Stimulated activated CD4-positive, alpha-beta T cell treated with anti-CD3 and anti-CD28 coated beads, Interleukin-2, amount 100 ng/mL, for 24 hours (primary cell): ENCODE measurements at regions not wholly inside any gene's neighbourhood (a gene's known extent, or its start where the extent isn't known, plus 50 kb on each side); places are given as distances from the start of the nearest gene placed in this dataset.

ENCODE experiments used
- DNase-seq, 2 donors: peaks; one replicate each; pipeline ENCODE4 v3.0.0-alpha.2; 2020

DNA sequence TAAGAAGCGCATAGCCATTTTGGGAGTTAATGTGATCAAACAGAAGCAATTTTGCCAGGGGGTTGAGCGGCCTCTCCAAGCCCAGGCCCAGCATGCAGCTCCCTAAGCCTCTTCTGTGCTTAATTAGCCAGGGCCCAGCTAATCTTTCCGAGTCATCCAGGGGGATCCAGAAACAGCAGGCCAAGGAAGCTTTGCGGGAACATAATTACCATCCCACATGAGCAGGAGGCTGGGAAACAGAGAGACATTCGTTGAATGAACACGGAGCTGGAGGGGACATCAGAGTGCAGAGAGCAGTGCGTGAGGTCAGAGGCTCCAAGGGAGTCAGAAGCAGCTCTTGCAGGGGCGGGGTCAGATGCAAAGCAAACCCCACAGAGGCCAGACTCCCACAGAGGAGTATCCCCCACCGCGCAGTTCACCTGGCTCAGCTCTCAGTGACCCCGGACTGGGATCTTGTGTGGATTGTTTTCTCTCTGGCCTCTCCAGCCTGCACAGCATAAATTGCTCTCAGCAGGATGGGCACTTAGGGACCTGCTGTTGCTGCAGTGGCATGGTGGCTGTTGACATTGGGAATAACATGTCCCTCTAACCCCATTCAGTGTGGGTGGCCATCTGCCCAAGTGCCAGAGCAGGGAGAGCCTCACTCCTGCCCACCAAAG is 657.4 kb downstream of the AJAP1 start:
- no peak for DNase-seq

DNA sequence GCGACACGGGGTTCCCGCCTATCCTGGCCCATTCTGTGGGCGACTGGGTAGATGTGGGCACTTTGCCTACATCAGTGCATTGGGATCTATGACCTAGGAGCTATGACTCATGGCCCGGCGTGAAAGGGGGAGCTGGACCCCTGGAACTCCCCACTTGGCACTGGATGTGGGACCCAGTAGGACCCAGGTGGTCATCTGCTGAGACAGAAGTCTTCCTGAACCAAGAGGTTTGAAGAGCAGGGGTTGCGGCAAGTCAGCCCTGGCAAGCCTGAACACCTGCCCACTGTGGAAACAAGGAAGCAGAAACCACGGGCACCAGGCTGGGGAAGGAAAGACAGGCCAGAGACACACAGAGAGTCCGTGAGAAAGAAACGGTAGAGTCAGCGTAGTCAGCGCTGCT is 656.7 kb downstream of the AJAP1 start:
- no peak for DNase-seq

DNA sequence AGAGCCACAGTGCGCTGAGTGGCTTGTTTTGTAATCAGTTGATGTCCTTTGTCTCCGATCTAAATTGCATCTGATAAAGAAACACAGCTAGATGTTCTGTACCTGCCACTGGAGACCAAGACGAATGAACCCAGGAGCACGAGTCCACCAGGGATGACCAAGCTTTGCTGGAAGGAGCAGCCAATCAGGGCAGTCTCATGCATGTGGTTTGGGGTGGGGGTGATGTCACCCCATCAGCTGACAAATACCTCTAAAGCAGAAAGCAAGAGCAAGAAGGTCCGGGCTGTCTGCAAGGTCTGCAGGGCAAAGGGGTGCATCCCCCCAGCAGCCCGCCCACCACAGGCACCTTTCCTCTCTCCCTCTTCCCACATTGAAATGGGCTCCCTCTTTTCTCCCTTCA is 653.8 kb downstream of the AJAP1 start:
- DNase-seq, result no peak

DNA sequence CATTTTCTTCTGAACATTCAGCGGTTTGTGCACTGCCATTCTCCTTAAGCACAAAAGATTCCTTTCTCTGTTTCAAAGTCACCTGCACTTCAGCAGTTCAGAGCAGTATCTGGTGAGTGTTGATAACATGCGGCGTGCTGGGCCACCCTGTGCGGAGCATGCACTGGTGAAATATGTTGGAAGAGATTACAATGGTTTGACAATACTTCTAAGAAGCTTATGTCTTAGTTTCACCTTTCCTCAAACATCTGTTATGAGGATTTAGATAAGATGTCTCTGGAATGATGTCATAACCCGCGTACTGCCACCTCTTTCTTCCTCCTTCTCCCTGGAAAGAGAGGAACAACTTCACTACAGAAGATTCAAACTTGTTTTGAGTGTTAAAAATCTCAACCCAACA is 650.3 kb downstream of the AJAP1 start:
- DNase-seq, result no peak

DNA sequence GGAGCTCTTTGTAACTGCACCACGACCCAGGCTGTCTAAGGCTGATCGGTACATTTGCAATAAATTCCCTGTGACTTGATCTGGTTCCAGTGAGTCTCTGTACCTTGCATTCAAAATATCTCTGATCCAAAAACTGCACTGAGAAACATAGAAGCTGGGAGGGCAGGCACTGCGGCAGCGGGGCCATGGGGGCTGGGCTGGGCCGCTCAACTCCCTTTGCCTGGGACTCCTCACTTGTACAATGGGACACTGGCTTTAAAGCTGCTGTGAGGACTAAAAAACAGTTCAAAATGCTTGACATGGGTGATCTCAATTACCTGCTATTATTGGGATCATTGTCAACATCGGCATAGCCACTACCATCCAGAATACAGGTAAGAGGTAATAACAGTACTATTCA is 644.0 kb downstream of the AJAP1 start:
- DNase-seq, result no peak

DNA sequence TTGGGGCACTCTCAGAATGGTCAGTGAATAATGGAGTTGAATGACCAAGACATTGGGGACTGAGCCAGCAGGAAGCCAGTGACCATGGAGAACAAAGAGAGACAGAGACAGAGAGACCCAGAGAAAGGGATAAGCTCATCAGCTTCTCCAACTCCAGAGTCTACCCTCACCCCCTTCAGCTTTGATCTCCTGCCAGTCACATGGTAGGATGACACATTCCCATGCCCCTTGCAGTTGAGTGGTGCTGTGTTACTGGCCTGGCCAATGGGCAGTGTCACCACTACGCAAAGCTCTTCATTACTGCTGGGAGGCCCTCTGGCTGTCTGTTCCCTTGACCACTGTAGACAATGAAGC is 643.5 kb downstream of the AJAP1 start:
- DNase-seq, result no peak

DNA sequence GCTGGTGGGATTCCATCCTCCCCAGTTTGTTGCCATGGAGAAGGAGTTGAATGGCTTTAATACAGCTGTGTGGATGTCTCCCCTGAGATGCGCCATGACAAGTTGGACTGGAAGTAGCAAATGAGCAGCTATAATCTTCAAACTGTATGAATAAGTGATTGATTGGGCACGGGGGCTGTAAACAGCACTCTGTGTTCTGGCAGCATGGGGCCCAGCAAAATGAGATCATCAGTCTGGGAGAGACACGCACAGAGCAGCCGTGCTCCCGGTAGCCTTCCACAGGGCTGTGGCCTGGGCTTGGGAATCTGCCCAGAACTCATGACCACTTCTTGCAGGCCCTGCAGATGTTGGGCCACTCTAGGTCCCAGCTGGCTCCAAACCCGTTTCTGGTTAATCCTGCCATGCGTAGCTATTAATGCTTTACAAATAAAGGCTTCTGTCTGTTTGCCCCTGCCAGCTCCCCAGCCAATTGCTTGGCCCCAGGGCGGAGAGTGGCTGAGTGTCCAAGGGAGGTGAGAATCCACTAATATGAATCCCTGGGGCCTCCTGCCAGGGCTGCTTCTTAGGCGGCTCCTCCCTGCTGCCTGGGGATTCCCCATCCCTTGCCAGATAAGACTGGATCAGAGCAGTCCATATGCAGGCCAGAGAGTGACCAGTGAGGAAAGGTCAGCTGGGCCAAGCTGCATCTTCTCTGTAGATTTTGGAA is 642.9 kb downstream of the AJAP1 start:
- no peak for DNase-seq

DNA sequence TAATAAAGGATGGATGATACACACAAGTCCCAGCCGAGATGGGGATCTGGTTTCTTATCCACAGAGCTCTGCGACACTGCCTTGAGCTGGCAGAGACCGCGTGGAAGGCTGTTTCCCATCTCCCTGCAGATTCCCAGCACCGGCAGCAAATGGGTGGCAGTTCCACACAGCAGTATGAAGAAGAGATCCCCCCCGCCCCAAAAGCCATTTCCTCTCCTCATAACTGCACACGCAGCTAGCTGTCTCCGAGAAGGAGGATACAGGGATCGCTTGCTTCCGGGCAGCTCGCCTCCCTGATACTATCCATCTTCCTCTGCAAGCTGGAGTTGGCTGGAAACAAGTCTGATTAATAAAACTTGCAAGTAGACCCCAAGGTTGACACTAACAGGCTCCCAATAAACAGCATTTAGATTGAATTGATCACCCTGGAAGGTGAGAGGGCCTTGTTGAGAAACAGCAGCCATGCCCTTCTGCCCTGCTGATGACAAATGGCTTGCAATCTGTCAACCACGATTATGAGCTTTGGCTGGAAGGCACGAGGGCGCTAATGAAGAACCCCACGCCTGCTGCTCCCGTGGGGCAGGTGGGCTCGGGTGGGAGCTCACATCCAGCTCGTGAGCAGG is 642.3 kb downstream of the AJAP1 start:
- no peak for DNase-seq

DNA sequence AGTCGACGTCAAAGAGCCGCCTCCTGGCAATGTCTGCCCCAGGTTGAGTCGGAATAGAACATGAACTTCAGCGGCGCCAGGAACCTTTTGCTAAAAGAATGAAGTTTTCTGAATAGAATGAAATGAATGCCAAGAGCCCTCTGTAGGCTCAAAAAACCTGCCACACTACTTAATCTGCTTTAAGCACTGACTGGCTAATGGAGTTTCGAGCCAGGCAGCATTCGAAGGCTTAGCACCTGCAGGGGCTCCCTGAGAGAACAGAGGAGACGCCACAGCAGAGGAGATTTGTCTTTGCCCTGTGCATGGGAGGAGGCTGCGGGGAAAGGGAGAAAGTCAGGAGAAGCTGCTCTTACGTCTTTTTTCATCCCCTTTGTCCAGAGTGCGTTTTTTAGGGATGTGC is 641.7 kb downstream of the AJAP1 start:
- DNase-seq, result no peak

DNA sequence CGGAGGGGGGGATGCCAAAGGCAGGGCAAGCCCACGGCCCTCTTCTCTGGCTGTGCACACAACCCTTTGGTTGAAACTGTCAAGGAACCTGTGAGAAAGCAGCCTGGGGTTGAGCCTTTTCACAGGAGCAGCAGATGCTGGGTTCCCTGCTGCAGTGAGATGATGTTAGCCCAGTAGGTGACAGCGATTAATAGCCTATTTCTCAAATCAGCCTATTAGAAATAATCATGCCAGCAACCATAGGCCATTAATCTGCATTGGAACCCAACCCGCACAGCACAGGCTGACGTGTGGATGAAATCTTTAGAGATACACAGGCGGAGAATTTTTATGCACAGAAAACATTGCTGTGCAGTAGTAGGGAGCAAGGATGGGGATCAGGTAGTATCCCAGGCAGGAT is 637.5 kb downstream of the AJAP1 start:
- DNase-seq, result no peak

DNA sequence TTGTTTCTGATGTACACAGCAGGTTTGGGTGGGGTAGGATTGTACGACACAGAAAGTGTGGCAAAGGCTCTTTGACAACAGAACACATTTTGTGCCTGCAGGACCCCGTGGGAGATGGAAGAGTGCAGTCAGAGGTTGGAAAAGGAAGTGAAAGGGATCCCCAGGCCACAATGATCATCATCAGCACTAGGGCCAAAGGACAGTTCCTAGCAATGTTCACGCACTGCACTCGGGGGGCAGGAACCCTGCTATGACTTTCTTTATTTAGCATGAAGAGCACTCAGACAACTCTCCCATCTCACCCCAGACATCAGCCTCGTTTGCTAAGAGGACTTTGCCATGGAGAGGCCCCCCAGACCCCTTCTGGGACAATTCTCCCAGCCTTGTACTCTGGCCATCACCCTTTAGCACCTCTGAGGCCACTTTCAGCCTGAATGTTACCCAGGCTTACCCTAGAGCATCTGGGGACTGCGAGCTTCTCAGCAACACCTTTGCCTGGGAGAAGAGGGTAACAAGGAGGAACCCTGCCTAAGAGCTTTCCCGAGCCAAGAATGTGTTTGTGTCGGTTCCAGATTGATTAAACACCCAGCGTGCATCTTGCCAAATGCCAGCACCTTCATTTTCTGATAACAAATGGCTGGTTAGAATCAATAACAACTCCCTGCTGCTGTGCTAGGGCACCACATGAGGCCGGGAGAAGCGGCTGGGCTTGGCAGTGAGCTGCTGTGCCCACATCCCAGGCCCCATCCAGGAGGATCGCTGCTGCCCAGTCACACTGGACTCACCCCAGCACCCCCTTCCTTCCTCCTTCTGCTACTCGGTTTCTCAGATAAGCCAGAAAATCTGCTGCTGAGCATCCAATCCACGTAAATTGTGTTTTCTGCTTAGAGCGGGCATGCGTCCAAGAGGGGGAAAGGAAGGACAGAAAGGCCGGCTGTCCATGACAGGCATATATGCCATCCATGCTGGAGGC is 633.1 kb downstream of the AJAP1 start:
- no peak for DNase-seq

DNA sequence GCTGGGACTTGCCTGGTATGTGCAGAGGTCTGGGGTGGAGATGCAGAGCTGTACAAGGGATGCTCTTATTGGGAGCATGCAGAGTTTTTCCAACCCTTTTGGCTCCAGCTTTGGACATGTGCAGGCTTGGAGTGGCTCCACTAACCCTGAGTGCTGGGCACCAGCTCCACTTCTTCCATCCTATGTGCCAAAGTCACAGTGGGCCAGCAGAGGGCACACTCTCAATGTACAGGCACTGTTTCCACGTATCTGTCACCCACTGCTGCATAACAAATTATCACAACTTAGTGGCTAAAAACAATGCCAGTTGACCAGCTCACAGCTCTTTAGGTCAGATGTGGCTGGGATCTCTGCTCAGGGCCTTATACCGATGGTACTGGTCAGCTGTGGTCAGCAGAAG is 631.8 kb downstream of the AJAP1 start:
- peak in 1 of 2 donors; percentile 50 for DNase-seq

DNA sequence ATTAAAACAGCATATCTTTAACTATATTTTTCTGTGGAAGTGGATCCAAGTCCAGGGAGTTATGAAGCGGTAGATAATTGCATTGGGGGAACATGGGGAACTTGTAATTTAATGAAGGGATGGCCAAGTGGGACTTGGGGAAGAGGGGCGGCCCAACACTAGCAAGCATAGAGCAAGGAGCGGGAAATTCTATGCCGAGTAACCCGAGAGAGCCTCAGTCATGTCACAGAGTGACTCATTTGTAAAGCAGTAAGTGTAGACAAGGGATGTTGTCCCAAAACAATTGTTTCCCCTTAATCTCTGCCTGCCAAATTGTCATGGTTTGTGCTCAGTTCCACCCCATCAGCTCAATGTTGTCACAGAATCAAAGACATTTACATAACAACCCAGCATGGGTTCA is 620.1 kb downstream of the AJAP1 start:
- no peak for DNase-seq

DNA sequence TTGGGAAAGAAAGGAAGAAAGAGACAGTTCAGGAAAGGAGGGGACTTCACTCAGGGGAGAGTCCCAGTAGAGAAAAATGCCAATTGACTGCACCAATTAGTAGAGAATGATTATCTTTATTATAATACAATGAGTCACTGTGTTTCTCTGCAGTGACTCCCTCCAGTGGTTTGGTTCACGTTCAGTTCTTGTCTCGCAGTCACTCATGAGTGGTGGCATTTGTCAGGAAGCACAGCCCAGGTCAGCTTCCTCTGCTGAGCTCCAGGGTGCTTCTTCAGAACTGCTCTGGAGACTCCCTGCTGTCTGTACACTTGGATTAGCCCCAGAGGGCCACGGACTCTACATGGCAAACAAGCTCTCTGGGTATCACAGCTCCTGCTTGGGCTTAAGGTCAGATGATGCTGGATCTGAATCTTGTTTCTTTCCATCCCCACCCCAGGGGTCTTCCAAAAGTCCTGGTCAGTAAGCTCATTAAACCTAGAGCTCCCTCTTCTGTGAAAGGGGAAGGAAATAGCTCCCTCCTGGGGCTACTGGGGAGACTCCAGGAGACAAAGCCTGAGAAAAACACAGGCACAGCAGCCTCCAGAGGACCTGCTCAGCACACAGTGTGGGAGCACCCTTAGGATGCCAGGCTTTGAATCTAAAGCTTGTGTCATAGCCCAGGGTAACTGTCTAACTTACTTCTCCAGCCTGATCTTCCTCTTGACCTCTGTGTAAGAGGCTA is 619.0 kb downstream of the AJAP1 start:
- DNase-seq, result no peak

DNA sequence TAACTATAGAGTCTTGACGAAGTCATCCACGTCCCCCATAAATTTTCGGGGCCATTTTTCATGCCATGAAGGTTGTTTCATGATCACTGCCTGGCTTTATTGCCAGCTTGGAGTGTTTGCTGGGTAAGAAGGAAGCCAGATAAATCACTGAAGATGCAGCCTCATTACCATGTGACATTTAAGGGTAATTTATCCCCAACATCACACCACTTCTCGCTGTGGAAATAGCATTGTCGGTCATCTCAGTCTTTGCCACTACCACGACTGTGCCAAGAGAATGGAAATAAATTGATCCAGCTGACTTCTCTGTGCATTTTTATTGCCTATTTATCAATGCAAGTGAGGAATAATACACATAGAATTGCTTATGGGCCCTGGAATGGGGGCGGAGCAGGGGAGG is 617.9 kb downstream of the AJAP1 start:
- no peak for DNase-seq

DNA sequence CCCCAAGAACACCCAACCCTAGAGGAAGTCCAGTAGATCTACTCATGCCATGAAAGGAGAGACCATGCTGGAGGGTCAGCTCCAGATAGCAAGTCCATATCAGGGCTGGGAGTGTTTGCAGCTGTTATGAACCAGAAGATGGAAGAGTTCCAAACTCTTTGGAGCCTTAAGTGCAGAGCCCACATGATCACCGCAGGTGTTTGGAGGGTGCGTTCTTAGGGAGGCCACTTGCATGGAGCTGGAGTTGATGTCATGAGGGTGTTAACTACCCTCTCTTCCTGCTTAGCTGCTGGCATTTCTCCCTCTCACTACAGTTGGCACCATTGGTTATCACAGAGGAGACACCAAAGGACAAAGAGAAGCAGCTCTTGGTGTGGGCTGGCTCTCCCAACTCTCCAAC is 616.9 kb downstream of the AJAP1 start:
- DNase-seq, result no peak

DNA sequence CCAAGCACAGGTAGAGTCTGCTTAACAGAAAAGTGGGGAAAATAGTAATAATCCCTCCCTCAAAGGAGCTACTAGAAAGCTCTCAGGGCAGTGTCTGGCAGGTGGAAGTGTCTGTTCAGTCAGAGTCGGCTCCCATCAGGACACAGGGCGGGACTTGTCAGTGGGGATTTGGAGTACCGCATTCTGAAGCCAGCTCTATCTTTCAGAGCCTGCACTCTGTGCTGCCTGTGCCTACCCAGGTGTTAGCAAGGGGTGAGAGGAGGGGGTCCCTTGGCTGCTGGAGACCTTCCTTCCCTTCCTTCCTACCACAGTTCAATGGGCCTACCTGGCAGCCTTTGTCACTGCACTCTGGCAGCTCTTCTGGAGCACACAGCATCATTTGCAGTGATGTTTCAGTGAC is 615.5 kb downstream of the AJAP1 start:
- no peak for DNase-seq

DNA sequence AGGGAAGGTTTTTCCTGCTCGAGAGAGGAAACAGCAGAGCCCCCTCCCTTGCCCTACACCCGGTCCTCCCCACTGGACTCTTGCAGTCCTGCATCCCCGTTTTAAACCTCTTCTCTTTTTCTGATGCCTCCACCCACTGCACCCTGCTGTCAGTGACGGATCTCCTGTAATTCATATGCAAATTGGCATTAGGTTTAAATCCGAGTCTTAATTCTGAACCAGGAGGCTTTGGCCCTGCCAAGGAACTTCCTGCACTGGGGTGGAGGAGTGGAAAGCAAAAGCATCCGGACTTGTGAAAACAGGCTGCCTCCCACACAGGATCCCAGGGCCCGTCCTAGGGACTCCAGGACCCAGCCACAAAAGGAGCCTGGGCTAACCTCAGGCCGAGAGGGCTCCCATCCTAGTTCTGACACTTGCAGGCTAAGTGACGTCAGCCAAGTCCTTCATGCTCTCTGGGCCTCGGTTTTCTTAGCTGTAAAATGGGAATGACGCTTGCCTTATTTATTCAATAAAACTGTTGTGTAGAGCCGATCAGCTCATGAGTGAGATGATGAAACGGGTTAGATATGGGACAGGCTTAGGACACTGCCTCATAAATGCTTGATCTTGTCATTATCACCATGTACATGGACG is 613.3 kb downstream of the AJAP1 start:
- DNase-seq, result no peak

DNA sequence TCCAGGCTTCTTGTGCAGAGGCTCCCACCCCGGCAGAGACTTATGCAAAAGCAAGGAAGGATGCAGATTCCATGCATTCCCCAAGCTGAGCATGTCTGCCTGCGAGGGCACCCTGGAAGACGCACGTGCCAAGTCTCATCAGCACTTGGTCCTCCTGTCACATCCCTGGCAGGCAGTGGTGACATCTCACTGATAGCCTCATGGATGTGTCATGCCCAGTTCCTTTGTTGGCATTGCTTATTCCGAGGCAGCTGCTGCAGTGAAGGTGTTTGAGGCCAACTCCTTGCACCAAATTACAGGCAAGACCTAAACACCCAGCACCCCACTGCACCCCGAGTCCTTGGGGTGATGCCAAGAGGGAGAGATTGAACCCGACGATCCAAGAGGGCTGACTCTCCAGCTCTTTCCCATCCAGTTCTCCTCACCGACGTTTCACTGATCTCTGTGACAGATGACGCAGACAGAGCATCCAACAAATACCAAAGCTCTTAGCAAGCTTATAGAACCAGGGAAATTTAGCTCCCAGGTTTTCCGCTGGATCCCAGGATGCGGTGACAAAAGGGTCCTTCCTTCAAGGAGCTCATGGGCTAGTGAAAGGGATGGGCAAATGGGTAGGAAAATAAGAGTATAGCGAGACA is 611.1 kb downstream of the AJAP1 start:
- DNase-seq, result no peak

DNA sequence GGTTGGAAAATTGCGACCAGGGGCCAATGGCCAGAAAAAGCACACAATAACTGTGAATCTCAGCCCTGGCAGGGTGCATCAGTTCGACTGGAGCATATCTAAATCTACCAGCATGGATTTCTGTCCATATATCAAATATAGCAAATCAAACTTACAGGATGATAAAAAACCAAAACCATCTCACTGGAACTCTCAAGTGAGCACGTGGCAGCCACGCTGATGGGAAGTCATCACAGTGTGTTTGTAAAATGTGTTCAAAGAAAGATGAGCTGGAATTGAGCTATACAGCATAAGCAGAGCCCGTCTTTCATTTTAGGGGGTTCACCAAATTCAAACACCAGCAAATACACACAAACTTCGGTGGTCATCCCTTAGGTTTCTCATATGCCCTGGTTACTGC is 610.1 kb downstream of the AJAP1 start:
- no peak for DNase-seq

DNA sequence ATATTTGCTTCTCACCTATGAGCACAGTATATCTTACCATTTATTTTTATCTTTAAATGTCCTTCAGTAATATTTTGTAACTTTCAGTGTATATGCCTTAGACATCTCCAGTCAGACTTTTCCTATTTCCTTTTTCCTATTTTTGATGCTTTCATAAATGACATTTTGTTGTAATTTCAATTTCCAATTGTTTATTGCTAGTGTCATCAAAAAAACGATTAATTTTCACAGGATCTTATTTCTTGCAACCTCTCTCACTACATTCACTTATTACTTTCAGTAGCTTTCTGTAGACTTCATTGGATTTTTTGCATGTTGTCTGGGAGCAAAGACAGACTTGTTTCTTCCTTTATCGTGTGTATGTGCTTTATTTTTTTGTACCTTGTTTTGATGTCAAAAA is 602.4 kb downstream of the AJAP1 start:
- no peak for DNase-seq

DNA sequence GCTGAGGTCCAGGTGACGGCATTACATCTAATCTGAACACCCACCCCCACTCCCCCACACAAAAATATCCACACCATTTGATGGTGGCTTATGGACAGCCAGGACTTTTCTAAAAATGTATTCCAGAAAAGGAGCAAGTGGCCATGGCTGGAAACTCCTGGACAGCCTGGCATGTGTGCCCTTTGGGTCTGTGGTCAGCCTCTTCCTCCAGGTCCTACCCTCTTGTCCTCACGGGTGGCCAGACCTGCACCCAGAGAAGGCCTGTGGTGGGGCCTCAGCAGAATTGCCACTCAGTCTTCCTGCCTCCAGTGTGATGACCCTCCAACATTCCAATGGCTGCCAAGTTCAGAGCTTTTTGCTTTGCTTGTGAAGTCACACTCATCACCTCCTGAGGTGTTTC is 600.6 kb downstream of the AJAP1 start:
- no peak for DNase-seq
